ENCODE measurements at regions not wholly inside any gene's neighbourhood (a gene's known extent, or its start where the extent isn't known, plus 50 kb on each side); places are given as distances from the start of the nearest gene placed in this dataset.

DNA sequence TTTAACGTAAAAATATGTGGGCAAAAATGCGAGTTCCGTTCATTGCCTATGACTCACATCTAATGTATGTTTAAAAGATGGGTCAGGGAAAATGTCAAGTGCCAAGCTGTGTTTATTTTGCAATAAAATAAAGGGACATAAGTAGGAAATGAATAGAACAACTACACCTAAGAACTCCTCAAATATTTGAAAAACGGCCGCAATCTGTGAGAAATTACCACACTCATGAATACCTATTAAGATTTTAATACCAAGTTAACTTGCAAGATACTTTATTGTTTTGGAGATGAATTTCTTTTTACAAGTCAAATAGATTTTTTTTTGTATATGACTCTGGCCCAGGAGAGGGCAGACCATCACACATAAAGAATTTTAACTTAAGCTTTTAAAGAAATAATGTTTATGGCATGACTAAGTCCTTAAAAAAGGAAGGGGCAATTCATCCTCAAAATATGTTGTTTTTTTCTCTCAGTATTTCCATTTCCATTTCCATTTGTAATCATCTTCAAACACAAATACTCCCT lies 152.7 kb downstream of the SUCNR1 start:
- intact Hi-C loops (cut with micrococcal nuclease; ENCODE audit: unreplicated experiment): loop anchor here (1.0 to 5.0 kb wide), 4 partner anchors 169 to 446 kb away; partner anchors contain the start of gene MBNL1
- peak overlapping the region; percentile 82 for H3K27ac Mint-ChIP-seq (ENCODE audit: unreplicated experiment)
- H3K4me3 Mint-ChIP-seq (ENCODE audit: low read depth, unreplicated experiment): no peak overlapping the region
- DNase-seq: peak; percentile 25
- CTCF ChIA-PET: interaction anchor here (0.5 to 1.3 kb wide), 8 partner anchors 22 to 857 kb away, joined by 3 to 11 read pairs (median 4); no protein-coding TSS in a partner anchor
- no peaks in the 10 kb centered on the region for H3K9me3 Mint-ChIP-seq (ENCODE audit: low read depth, unreplicated experiment)
- H3K27me3 Mint-ChIP-seq (ENCODE audit: unreplicated experiment): no peaks in the 10 kb centered on the region
- H3K36me3 Mint-ChIP-seq (ENCODE audit: insufficient read depth, unreplicated experiment): peaks cover 8% of the 10 kb centered on the region
- H3K4me1 Mint-ChIP-seq (ENCODE audit: low read depth, unreplicated experiment): peaks cover 56% of the 10 kb centered on the region
- no TSS peak for BruUV-seq (replicated peaks)
- TF ChIP-seq, protein P1, sequence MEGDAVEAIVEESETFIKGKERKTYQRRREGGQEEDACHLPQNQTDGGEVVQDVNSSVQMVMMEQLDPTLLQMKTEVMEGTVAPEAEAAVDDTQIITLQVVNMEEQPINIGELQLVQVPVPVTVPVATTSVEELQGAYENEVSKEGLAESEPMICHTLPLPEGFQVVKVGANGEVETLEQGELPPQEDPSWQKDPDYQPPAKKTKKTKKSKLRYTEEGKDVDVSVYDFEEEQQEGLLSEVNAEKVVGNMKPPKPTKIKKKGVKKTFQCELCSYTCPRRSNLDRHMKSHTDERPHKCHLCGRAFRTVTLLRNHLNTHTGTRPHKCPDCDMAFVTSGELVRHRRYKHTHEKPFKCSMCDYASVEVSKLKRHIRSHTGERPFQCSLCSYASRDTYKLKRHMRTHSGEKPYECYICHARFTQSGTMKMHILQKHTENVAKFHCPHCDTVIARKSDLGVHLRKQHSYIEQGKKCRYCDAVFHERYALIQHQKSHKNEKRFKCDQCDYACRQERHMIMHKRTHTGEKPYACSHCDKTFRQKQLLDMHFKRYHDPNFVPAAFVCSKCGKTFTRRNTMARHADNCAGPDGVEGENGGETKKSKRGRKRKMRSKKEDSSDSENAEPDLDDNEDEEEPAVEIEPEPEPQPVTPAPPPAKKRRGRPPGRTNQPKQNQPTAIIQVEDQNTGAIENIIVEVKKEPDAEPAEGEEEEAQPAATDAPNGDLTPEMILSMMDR (IDR thresholded peaks at IDR 0.05; ENCODE audit: unreplicated experiment): no peak

DNA sequence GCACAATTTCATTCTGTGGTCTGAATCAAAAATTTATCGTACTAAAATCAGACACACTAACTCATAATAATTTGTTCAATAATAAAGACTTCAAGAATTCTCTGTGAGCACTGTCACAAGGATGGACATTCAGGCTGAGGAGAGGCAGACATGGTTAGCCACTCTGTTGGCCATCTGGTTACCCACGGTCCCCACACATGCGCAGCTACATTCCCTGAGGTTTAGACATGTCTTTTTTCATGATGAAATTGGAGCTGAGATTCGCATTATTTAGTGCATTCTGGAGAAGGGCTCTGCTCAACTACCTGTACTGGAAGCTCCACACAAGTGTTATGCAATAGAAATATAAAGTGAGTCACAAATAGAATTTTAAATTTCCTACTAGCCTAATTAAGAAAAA lies 156.9 kb downstream of the SUCNR1 start:
- Mint-ChIP-seq H3K9me3 (ENCODE audit: low read depth, unreplicated experiment) (peaks cover 4% of the 10 kb centered on the region), H3K36me3 (ENCODE audit: insufficient read depth, unreplicated experiment) (no peaks in the 10 kb centered on the region), H3K4me1 (ENCODE audit: low read depth, unreplicated experiment) (peaks cover 17% of the 10 kb centered on the region), H3K4me3 (ENCODE audit: low read depth, unreplicated experiment) (no peak overlapping the region), H3K27ac (ENCODE audit: unreplicated experiment) (no peak overlapping the region), H3K27me3 (ENCODE audit: unreplicated experiment) (no peaks in the 10 kb centered on the region)
- TF ChIP-seq, protein P1 (IDR thresholded peaks at IDR 0.05; ENCODE audit: unreplicated experiment): no peak
- DNase-seq: no peak
- no TSS peak for BruUV-seq (replicated peaks)
- intact Hi-C loops (cut with micrococcal nuclease; ENCODE audit: unreplicated experiment): no loop called here
- CTCF ChIA-PET: no interaction called here

DNA sequence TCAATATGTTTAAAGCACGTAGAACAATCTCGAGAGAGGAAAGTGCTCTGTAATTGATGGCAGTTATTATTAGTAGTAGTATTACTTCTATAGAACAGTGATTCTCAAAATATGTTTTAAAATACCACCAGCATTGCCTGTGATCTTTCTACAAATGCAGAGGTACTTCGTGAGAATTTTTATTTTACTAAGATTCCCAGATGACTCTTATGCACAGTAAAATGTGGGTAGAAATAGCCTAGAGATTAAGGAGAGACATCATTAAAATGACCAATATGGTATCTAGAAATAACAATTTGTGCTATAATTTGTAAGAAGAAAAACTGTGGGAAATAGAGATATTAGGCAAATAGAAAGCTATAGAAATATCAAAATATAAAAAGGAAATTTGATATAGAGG lies 157.9 kb downstream of the SUCNR1 start:
- no peaks in the 10 kb centered on the region for H3K27me3 Mint-ChIP-seq (ENCODE audit: unreplicated experiment)
- peaks cover 11% of the 10 kb centered on the region for H3K4me1 Mint-ChIP-seq (ENCODE audit: low read depth, unreplicated experiment)
- no TSS peak for BruUV-seq (replicated peaks)
- intact Hi-C loops (cut with micrococcal nuclease; ENCODE audit: unreplicated experiment): no loop called here
- H3K27ac Mint-ChIP-seq (ENCODE audit: unreplicated experiment): no peak overlapping the region
- CTCF ChIA-PET: no interaction called here
- peaks cover 4% of the 10 kb centered on the region for H3K9me3 Mint-ChIP-seq (ENCODE audit: low read depth, unreplicated experiment)
- no peaks in the 10 kb centered on the region for H3K36me3 Mint-ChIP-seq (ENCODE audit: insufficient read depth, unreplicated experiment)
- no peak overlapping the region for H3K4me3 Mint-ChIP-seq (ENCODE audit: low read depth, unreplicated experiment)
- no peak for DNase-seq
- TF ChIP-seq, protein P1 (IDR thresholded peaks at IDR 0.05; ENCODE audit: unreplicated experiment): no peak

DNA sequence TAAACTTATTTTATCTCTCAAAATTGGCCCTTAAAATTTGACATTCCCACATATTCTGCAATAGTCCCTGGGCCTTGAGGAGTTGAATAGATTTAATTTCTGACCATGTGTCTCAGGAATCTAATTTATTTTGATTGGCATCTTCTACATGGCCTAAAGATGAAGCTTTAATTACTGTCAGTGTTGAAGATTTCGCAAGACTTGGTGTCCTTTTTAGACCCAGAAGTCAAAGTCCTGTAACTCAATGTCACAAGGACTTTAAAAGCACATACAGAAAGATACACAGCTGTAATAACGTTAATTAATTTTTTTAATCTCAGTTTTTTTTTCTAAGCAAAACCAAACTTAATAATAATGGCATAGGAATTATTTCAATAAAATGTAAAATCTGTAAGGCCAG lies 163.9 kb downstream of the SUCNR1 start:
- no peak overlapping the region for H3K4me3 Mint-ChIP-seq (ENCODE audit: low read depth, unreplicated experiment)
- H3K4me1 Mint-ChIP-seq (ENCODE audit: low read depth, unreplicated experiment): no peaks in the 10 kb centered on the region
- no peaks in the 10 kb centered on the region for H3K27me3 Mint-ChIP-seq (ENCODE audit: unreplicated experiment)
- CTCF ChIA-PET: no interaction called here
- DNase-seq: no peak
- intact Hi-C loops (cut with micrococcal nuclease; ENCODE audit: unreplicated experiment): no loop called here
- no peak overlapping the region for H3K27ac Mint-ChIP-seq (ENCODE audit: unreplicated experiment)
- no peaks in the 10 kb centered on the region for H3K36me3 Mint-ChIP-seq (ENCODE audit: insufficient read depth, unreplicated experiment)
- TF ChIP-seq, protein P1 (IDR thresholded peaks at IDR 0.05; ENCODE audit: unreplicated experiment): no peak
- H3K9me3 Mint-ChIP-seq (ENCODE audit: low read depth, unreplicated experiment): peaks cover 4% of the 10 kb centered on the region
- BruUV-seq (replicated peaks): no TSS peak
